ENCODE measurements at regions not wholly inside any gene's neighbourhood (a gene's known extent, or its start where the extent isn't known, plus 50 kb on each side); places are given as distances from the start of the nearest gene placed in this dataset.

- DNase-seq (ENCODE audit: extremely low read depth in 1 of 2, low read depth in 1 of 2): no peak
These were observed 165.2 kb downstream of the ZPLD1 start for GRCh38 chr3:102599819-102600576.

DNA sequence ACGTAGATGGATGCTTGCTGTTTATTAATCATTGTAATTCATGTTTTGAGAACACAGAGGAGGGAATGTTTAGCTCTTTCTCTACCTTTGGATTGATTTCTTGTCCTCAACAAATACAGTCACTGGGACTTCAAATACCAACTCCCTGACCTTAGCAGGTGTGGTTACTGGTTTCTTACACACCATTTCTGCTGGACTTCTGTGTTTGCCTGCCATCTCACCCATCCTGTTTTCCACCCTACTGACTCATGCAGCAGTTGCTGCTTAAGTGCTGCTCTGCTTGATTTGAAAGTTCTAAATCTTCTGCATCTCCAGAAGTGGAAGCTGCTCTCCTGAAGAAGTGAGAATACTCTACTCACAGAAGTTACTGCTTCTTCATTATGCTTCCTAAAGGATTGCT lies 170.3 kb downstream of the ZPLD1 start:
- no peak for DNase-seq (ENCODE audit: extremely low read depth in 1 of 2, low read depth in 1 of 2)

DNA sequence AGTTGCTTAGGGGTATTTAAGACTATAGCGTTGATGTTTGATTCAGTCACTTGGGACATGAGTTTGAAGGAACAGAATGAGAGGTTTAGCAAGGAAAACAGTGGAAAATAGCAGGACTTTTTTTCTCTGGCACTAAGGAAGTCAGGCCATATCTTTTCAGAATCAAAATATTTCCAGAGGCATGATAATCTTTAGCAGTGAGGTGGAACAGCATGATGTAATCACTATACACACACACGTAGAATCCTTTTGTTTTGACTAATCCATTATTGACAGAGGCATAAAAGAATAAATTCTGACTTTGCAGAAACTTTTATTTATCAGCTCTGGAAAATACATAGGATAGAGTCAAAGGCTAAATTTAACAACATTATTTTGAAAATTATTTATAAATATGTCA lies 174.1 kb downstream of the ZPLD1 start:
- no peak for DNase-seq (ENCODE audit: extremely low read depth in 1 of 2, low read depth in 1 of 2)

DNA sequence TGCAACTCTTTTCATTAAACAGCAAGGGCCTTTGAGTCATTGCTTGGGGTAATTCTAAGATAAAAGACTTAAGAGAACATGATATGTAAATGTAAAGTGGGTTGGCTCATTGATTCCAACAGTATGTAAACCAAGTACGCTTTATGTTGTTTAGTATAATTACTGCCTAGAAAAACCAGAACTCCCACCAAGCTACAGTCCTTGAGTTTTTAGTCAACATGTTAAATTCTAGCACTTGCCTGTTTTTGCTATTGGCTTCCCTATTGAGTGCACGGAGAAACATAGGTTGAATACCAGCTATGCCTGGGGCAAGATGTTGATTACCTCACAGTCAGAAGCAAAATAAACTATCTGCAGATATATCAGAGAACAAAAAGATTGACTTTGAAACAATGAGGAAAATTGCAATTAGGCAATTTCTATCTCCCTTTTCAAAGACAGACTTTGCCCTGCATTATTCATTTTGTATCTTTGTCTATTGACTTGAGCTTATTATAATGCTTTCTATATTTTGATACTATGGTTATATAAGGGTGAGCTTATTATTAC lies 179.3 kb downstream of the ZPLD1 start:
- DNase-seq (ENCODE audit: extremely low read depth in 1 of 2, low read depth in 1 of 2): no peak

DNA sequence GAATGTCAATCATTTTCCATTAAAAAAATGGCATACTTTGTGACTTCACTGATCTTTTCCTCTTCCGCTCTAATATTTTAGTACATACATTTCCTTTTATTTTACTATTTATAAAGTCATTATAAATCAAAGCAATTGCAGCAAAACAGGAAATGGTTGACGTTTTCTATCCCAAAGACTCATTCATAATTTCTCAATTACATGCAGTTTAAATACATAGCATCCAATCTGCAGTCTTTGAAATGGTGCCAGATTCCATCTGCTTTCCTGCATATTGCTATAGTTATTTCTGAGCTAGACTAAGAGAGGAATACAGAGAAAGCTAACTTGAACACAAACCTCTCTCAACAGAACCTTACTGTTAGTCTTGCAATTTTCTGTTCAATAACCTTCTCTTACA lies 179.8 kb downstream of the ZPLD1 start:
- DNase-seq (ENCODE audit: extremely low read depth in 1 of 2, low read depth in 1 of 2): no peak

DNA sequence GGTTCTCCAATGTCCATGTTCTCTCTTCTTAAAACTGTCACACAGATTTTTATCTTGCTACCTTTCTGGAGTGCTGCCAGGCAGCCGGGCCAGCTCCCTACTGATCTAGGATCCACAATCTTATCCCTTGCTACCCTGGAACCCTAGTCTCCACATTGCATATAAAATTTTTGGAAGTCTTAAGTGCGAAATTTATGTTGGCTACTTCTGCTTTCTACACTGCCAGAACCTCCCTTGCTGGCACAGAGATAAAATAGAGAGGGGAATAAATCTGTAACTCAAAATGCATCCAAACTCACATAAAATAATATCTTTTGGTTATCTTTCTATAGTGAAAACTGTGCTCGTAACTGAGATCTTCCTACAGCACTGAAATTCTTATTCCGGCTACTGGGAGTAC lies 182.6 kb downstream of the ZPLD1 start:
- no peak for DNase-seq (ENCODE audit: extremely low read depth in 1 of 2, low read depth in 1 of 2)

DNA sequence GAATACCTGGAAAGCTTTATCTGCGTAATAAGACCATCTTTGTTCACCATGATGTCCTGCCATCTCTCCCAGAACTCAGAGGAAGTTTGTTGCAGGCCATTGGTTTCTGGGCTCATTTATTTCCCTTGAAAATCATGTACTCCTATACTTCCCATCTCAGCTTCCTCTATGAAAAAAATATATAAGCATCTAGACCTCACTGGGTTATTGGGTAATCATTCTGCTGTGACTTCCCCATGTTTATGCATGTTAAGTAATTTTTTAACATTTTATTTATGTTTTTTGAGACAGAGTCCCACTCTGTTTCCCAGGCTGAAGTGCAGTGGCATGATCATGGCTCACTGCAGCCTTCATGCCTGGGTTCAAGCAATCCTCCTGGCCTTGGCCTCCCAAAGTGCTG lies 184.5 kb downstream of the ZPLD1 start:
- DNase-seq (ENCODE audit: extremely low read depth in 1 of 2, low read depth in 1 of 2): no peak

DNA sequence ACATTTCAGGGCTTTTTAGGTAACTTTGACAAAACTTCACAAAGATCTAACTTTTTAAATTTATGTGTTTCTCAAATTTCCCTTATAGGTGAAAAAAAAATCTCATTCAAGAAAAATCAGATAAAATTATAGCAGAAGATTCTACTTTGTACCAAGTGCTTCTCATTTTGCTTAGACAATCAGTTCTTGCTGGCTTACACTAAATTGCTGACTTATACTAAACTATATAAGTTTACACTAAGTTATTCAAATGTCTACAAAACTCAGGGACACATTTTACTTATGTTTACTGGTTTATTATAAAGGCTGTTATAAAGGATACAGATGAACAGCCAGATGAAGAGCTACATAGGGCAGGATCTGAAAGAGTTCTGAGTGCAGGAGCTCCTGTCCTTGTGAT lies 195.1 kb downstream of the ZPLD1 start:
- DNase-seq (ENCODE audit: extremely low read depth in 1 of 2, low read depth in 1 of 2): no peak

- no peak for DNase-seq (ENCODE audit: extremely low read depth in 1 of 2, low read depth in 1 of 2)
These were observed 195.7 kb downstream of the ZPLD1 start for GRCh38 chr3:102630531-102630930.

DNA sequence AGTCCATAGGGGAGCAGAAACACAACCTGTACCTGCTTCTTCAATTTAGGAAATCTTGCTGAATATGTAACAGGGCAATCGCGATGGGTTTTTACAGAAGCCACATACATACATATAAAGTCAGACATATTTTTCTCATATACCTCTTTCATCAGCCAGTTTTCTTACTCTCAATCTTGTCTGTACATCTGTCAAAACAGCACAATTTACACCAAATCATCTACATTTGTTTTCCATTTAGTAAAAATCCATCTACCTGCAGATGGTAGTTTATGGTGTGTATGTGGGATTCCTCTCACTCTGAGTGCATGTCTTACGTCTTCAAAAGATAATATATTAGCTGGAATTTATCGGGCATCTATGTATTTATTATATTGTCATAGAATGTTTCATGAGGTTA lies 208.7 kb downstream of the ZPLD1 start:
- no peak for DNase-seq (ENCODE audit: extremely low read depth in 1 of 2, low read depth in 1 of 2)

GRCh38 chr3:102646557-102646956 lies 211.7 kb downstream of the ZPLD1 start:
- DNase-seq (ENCODE audit: extremely low read depth in 1 of 2, low read depth in 1 of 2): no peak

GRCh38 chr3:102660653-102661052 lies 225.8 kb downstream of the ZPLD1 start:
- no peak for DNase-seq (ENCODE audit: extremely low read depth in 1 of 2, low read depth in 1 of 2)

- no peak for DNase-seq (ENCODE audit: extremely low read depth in 1 of 2, low read depth in 1 of 2)
These were observed 227.1 kb downstream of the ZPLD1 start for GRCh38 chr3:102661707-102662497.

GRCh38 chr3:102662498-102662772 lies 227.6 kb downstream of the ZPLD1 start:
- no peak for DNase-seq (ENCODE audit: extremely low read depth in 1 of 2, low read depth in 1 of 2)

- no peak for DNase-seq (ENCODE audit: extremely low read depth in 1 of 2, low read depth in 1 of 2)
These were observed 229.3 kb downstream of the ZPLD1 start for GRCh38 chr3:102664126-102664525.

- no peak for DNase-seq (ENCODE audit: extremely low read depth in 1 of 2, low read depth in 1 of 2)
These were observed 230.4 kb downstream of the ZPLD1 start for GRCh38 chr3:102665183-102665582.

GRCh38 chr3:102668247-102668646 lies 233.4 kb downstream of the ZPLD1 start:
- no peak for DNase-seq (ENCODE audit: extremely low read depth in 1 of 2, low read depth in 1 of 2)

GRCh38 chr3:102670986-102671385 lies 236.2 kb downstream of the ZPLD1 start:
- no peak for DNase-seq (ENCODE audit: extremely low read depth in 1 of 2, low read depth in 1 of 2)

DNA sequence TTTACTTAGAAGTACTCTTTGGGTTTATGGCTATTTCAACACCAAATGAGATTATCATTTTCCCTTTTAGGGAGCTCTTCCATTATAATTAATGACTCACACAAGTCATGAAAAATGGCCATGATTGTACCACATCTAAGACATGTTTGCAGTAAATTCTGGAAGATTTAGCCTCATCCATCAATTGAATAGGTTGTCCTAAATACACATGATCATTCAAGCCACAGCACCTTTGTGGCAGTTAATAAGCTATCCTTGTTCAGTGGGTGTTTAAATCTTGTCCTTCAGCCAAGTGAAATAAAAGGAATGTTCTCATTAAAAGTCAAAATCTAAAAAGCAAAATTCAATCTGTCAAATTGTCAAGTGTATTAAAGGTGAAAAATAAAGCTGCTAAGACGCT lies 237.5 kb downstream of the ZPLD1 start:
- no peak for DNase-seq (ENCODE audit: extremely low read depth in 1 of 2, low read depth in 1 of 2)

DNA sequence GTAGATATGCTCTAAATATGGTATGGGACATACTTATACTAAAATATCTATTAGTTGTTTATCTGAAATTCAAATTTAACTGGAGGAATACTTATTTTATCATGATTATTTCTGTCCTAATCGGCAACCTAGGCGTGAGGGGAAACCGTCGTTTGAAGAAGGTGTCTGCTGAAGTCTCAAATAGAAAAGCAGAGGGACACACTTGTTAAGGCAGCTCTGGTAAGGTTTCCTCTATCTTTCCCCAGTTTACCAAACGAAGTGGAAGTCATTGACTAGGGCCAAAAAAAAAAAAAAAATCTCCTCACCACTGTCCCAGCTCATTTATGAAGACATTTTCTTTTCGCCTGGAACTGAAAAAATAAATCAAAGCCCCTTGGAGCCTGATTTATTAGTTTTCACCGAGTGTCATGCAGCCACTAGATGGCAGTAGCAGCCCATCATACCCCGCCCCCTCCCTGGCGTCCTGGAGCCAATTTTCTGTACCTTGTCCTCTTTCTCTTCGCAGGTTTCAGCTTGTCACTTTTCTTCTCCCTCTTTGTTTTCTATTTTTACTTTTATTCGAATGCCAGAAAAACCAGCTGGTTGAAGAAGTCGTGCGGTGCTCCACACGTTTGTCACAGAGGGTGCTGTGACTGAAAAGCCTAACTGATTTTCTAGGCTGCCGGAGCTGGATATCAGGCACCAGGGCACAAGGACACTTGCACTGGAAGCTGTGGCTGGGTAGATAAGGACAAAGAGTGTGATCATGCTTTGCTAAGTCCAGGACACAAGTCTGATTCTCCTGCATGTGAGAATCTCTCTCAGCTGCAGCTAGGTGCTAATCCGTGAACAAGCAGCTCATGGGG lies 238.7 kb downstream of the ZPLD1 start:
- peak; percentile 3 to 34 for DNase-seq (ENCODE audit: extremely low read depth in 1 of 2, low read depth in 1 of 2)

DNA sequence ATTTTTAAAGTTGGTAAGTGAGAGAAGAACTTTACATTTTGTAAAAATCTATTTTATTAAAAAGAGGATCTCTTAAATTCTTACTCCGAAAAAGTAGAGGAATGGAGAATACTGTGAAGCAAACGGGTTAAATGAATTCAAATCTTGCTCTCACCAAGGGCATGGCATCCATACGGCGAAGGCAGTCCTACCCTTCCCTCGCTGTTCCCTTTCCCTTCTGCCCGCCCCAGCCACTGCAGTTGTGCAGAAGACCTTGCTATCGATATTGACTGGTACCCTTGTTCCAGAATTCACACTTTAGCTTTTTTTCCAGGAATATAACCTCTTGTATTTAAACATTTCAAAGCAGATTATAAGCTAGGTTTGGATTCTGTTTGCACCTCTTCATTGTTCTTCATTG lies 239.5 kb downstream of the ZPLD1 start:
- no peak for DNase-seq (ENCODE audit: extremely low read depth in 1 of 2, low read depth in 1 of 2)
